Thoracic aorta (tissue), 2 donors: ENCODE measurements at regions not wholly inside any gene's neighbourhood (a gene's known extent, or its start where the extent isn't known, plus 50 kb on each side); places are given as distances from the start of the nearest gene placed in this dataset.

Experiments
- ATAC-seq: fragments of 150-250 bp; one replicate; pipeline ENCODE4 v1.8.0; 2017; ENCODE audit warnings: low read depth; ENCODE audit not compliant: insufficient number of reproducible peaks, low FRiP score
- DNase-seq: peaks from one replicate; pipeline ENCODE4 v3.0.0-alpha.2; 2020; ENCODE audit warnings: low spot score
- H3K27ac ChIP-seq, 2 donors: fragments of 200-600 bp; sonication (generic); 1 replicate in 1 of 2; 2 replicates in 1 of 2; pipeline ENCODE4 v1.5.1; 2016; ENCODE audit warnings: mild to moderate bottlenecking in 2 of 2, moderate library complexity in 2 of 2
- H3K27me3 ChIP-seq: fragments of 200-600 bp; sonication (generic); replicated peaks from 2 replicates; pipeline ENCODE4 v1.6.0; 2016; ENCODE audit warnings: mild to moderate bottlenecking; ENCODE audit not compliant: insufficient read depth
- H3K36me3 ChIP-seq: fragments of 200-600 bp; sonication (generic); one replicate; pipeline ENCODE4 v1.5.1; 2016
- H3K4me1 ChIP-seq, 2 donors: fragments of 200-600 bp; sonication (generic); 1 replicate in 1 of 2; 2 replicates in 1 of 2; pipeline versions ENCODE4 v1.5.1 to v1.6.0; 2016; ENCODE audit warnings: low read depth in 2 of 2, mild to moderate bottlenecking in 1 of 2; ENCODE audit not compliant: control insufficient read depth in 1 of 2
- H3K4me3 ChIP-seq: fragments of 200-600 bp; sonication (generic); 2 replicates; pipeline ENCODE4 v1.5.1; 2016; ENCODE audit warnings: mild to moderate bottlenecking
- H3K9me3 ChIP-seq: fragments of 200-600 bp; sonication (generic); 2 replicates; pipeline ENCODE4 v1.5.1; 2016
- TF ChIP-seq, protein P1 (sequence below): fragments of 200-600 bp; sonication (generic); IDR thresholded peaks from one replicate; pipeline ENCODE4 v1.5.1; 2019; ENCODE audit warnings: antibody characterized with exemption

DNA sequence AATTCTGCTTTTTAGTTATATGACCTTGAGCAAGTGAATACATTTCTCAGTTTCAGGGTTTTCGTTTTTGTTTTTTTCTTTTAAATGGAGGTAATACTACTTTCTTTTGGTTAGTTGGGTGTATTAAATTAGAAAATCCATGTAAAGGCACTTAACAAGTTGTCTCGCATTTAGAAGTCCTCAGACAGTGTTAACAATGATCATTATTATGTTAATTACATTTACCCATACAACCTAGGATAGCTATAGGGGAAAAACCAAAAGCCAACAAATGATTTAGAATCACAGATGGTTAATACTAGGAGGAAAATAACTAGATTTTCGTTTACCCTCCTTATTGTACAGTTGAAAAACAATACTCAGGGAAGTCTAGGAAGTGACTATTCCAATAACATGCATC, 972.2 kb upstream of the WWC1 start:
- Histone ChIP-seq H3K36me3 (no peaks in the 10 kb centered on the region), H3K4me3 (no peak overlapping the region), H3K27ac (no peak overlapping the region), H3K4me1 (no peaks in the 10 kb centered on the region), H3K27me3 (no peaks in the 10 kb centered on the region), H3K9me3 (no peaks in the 10 kb centered on the region)
- ATAC-seq (no peak), DNase-seq (no peak)
- TF ChIP-seq, protein P1, sequence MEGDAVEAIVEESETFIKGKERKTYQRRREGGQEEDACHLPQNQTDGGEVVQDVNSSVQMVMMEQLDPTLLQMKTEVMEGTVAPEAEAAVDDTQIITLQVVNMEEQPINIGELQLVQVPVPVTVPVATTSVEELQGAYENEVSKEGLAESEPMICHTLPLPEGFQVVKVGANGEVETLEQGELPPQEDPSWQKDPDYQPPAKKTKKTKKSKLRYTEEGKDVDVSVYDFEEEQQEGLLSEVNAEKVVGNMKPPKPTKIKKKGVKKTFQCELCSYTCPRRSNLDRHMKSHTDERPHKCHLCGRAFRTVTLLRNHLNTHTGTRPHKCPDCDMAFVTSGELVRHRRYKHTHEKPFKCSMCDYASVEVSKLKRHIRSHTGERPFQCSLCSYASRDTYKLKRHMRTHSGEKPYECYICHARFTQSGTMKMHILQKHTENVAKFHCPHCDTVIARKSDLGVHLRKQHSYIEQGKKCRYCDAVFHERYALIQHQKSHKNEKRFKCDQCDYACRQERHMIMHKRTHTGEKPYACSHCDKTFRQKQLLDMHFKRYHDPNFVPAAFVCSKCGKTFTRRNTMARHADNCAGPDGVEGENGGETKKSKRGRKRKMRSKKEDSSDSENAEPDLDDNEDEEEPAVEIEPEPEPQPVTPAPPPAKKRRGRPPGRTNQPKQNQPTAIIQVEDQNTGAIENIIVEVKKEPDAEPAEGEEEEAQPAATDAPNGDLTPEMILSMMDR: no peak

DNA sequence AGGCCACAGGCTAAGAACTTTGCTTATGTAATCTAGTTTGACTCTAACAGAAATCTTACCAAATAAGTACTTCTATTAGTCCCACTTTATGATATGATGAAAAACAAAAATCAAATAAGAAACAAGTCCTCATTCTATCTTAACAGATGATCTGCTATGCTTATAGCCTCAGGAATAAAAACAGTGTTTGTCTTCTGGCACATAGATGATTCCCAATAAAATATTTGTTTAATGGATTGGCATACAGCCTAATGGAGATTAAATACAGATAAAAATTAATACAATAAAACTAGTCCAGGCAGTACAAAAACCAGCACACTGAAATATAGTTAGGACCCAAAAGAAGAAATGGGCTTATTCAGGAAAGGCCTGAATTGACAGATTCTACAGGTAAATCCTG, 971.4 kb upstream of the WWC1 start:
- Histone ChIP-seq H3K4me1 (no peaks in the 10 kb centered on the region), H3K27me3 (no peaks in the 10 kb centered on the region), H3K4me3 (no peak overlapping the region), H3K27ac (no peak overlapping the region), H3K36me3 (no peaks in the 10 kb centered on the region), H3K9me3 (no peaks in the 10 kb centered on the region)
- ATAC-seq: no peak
- DNase-seq: no peak
- TF ChIP-seq, protein P1: no peak

DNA sequence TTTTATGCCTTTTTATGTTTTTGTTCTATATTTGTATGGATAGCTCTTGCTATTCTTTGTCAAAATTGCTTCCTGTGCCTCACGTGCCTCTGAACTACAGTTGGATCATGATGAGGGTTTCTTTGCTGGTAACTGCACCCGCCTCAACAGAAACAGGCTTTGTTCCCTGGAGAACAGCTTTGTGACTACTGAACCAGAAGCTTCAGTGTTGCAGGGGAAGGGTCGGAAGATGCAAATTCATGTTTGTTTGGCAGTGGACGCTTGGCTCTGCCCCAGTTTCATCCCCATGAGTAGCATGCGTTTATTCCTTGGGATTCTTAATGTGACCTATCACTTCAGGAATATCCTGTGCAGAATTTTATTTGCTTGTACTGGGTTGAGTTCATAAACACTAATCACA, 959.1 kb upstream of the WWC1 start:
- Histone ChIP-seq H3K27ac (no peak overlapping the region), H3K4me1 (no peaks in the 10 kb centered on the region), H3K36me3 (no peaks in the 10 kb centered on the region), H3K4me3 (no peak overlapping the region), H3K27me3 (no peaks in the 10 kb centered on the region), H3K9me3 (no peaks in the 10 kb centered on the region)
- TF ChIP-seq, protein P1: no peak
- ATAC-seq (no peak), DNase-seq (no peak)

DNA sequence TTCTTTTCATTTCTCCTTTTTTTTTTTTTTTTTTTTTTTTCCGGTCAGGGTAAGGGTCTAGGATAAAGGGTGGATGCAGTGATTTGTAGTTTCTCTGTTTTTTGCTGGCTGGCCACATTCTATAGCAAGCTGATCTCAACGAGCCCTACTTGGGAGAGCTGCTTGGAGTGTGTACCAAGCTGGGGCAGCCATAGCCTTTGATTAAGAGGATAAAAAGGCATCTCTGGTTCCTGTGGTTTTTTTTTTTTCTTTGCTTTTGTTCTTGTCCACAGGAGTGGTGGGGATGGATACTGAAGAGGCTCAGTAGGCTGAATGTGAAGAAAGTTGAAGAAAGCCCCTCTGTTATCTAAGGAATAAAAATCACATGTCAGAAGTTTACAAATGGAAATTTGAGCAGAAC, 955.3 kb upstream of the WWC1 start:
- Histone ChIP-seq H3K27me3 (no peaks in the 10 kb centered on the region), H3K36me3 (no peaks in the 10 kb centered on the region), H3K4me1 (no peaks in the 10 kb centered on the region), H3K27ac (no peak overlapping the region), H3K4me3 (no peak overlapping the region), H3K9me3 (no peaks in the 10 kb centered on the region)
- ATAC-seq: no peak
- TF ChIP-seq, protein P1: no peak
- no peak for DNase-seq

DNA sequence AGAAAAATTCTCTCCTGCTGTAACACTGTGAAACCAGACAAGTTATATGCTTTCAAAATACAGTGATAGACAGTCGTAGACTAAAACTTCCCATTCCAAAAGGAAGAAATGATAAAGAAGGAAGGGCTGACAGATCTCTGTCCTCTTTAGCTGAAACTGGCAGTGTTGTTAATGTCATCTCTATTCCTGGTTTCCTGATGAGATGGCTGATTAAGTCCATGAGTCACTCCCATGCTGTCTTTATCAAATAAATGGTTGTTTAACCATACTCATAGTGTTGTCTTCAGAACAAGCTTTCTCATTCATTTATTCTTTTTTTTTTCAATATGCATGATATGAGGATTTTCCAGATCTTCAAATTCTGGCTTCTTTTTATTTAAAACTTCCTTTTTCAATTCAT, 952.2 kb upstream of the WWC1 start:
- H3K27me3 ChIP-seq: no peaks in the 10 kb centered on the region
- H3K4me1 ChIP-seq: no peaks in the 10 kb centered on the region
- TF ChIP-seq, protein P1: no peak
- ATAC-seq (no peak), DNase-seq (no peak)
- no peak overlapping the region for H3K4me3 ChIP-seq
- H3K9me3 ChIP-seq: no peaks in the 10 kb centered on the region
- no peak overlapping the region for H3K27ac ChIP-seq
- H3K36me3 ChIP-seq: no peaks in the 10 kb centered on the region
